HUDEP-2 (cell line): ENCODE measurements at regions not wholly inside any gene's neighbourhood (a gene's known extent, or its start where the extent isn't known, plus 50 kb on each side); places are given as distances from the start of the nearest gene placed in this dataset.

Source experiments
- DNase-seq, 76 experiments: peaks; one replicate each; lab custom pipeline; 2025; ENCODE audit not compliant: unreplicated experiment in 76 of 76; lab: John Stamatoyannopoulos, UW

GRCh38 chr7:94054130-94054529, 50.0 kb upstream of the BET1 start:
- no peak for DNase-seq

- no peak for DNase-seq
Measured at GRCh38 chr7:94055963-94056362, 51.8 kb upstream of the BET1 start.

GRCh38 chr7:94056796-94057207, 52.6 kb upstream of the BET1 start:
- no peak for DNase-seq

GRCh38 chr7:94057955-94058354, 53.8 kb upstream of the BET1 start:
- DNase-seq: no peak

- no peak for DNase-seq
Measured at GRCh38 chr7:94059746-94060145, 55.6 kb upstream of the BET1 start.

- DNase-seq: no peak
Measured at GRCh38 chr7:94060752-94061151, 56.6 kb upstream of the BET1 start.

- no peak for DNase-seq
Measured at GRCh38 chr7:94061326-94061725, 57.2 kb upstream of the BET1 start.

GRCh38 chr7:94062372-94062771, 58.2 kb upstream of the BET1 start:
- DNase-seq: no peak

- peak in 15 of 76 experiments; percentile 1 to 53 (median 21) for DNase-seq
Measured at GRCh38 chr7:94064541-94065191, 60.5 kb upstream of the BET1 start.

- no peak for DNase-seq
Measured at GRCh38 chr7:94067047-94067446, 62.9 kb upstream of the BET1 start.

GRCh38 chr7:94067506-94067905, 63.4 kb upstream of the BET1 start:
- no peak for DNase-seq

- DNase-seq: no peak
Measured at GRCh38 chr7:94069162-94069739, 65.1 kb upstream of the BET1 start.

- no peak for DNase-seq
Measured at GRCh38 chr7:94080551-94080950, 76.4 kb upstream of the BET1 start.

- DNase-seq: no peak
Measured at GRCh38 chr7:94082126-94082525, 78.0 kb upstream of the BET1 start.

- DNase-seq: peak in 27 of 76 experiments; percentile 1 to 45 (median 11)
Measured at GRCh38 chr7:94087664-94088352, 83.7 kb upstream of the BET1 start.

- no peak for DNase-seq
Measured at GRCh38 chr7:94088560-94088959, 84.4 kb upstream of the BET1 start.

- DNase-seq: no peak
Measured at GRCh38 chr7:94089806-94090205, 85.7 kb upstream of the BET1 start.

- no peak for DNase-seq
Measured at GRCh38 chr7:94092980-94093379, 88.8 kb upstream of the BET1 start.

GRCh38 chr7:94094298-94094697, 90.1 kb upstream of the BET1 start:
- no peak for DNase-seq

- DNase-seq: no peak
Measured at GRCh38 chr7:94095316-94096009, 91.3 kb upstream of the BET1 start.

GRCh38 chr7:94099679-94100078, 95.5 kb upstream of the BET1 start:
- DNase-seq: no peak
